Sigmoid colon (tissue), 4 donors: ENCODE measurements at regions not wholly inside any gene's neighbourhood (a gene's known extent, or its start where the extent isn't known, plus 50 kb on each side); places are given as distances from the start of the nearest gene placed in this dataset.

Source experiments
- EP300 ChIP-seq, 4 donors: sonication (generic); formaldehyde crosslinking; IDR thresholded peaks; one replicate each; pipeline ENCODE4 v1.6.1; 2017; ENCODE audit warnings: antibody characterized with exemption in 4 of 4
- POLR2A ChIP-seq, 2 donors: fragments of 450-650 bp; IDR thresholded peaks; one replicate each; pipeline ENCODE4 v1.6.1; 2016; ENCODE audit warnings: antibody characterized with exemption in 2 of 2, mild to moderate bottlenecking in 2 of 2, moderate library complexity in 2 of 2
- POLR2AphosphoS5 ChIP-seq, 4 donors: sonication (generic); formaldehyde crosslinking; IDR thresholded peaks; one replicate each; pipeline ENCODE4 v1.6.1; 2017; ENCODE audit warnings: antibody characterized with exemption in 4 of 4
- TF ChIP-seq, protein P1 (sequence below), 4 experiments: fragments of 450-650 bp in 3 of 4; fragments of 200-600 bp in 1 of 4; IDR thresholded peaks; one replicate each; pipeline ENCODE4 v1.5.1; 2016 to 2019; ENCODE audit warnings: antibody characterized with exemption in 4 of 4, mild to moderate bottlenecking in 3 of 4, moderate library complexity in 2 of 4

DNA sequence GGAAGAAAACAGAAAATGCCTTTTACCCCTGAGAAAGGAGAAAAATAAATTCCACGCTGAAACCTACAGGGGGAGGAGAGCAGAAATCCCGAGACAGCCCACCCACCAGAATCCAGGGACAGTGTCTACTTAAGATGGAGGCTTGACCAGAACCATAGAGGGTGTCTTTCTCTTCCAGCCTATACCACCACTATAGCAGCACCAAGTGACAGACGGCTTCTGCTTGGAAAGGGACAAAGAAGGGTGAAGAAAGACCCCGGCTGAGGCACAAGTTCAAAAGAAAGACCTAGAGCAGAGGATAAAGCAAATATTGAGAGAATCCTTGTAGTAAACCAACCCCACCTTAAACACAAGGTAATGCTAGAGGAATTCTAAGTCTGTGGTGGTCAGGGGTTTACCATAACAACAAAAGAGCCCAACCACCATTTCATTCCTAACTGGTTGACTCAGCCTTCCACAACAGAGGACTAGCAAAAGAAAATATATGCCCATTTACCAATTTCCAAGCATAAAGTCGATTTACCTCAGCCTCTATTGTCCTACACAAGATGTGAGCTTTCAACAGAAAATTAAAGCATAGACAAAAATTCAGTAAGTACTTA lies 105.3 kb upstream of the FOXG1 start:
- TF ChIP-seq POLR2AphosphoS5 (IDR thresholded peaks at IDR 0.05) (no peak), POLR2A (IDR thresholded peaks at IDR 0.05) (no peak), EP300 (IDR thresholded peaks at IDR 0.05) (no peak)
- TF ChIP-seq, protein P1, sequence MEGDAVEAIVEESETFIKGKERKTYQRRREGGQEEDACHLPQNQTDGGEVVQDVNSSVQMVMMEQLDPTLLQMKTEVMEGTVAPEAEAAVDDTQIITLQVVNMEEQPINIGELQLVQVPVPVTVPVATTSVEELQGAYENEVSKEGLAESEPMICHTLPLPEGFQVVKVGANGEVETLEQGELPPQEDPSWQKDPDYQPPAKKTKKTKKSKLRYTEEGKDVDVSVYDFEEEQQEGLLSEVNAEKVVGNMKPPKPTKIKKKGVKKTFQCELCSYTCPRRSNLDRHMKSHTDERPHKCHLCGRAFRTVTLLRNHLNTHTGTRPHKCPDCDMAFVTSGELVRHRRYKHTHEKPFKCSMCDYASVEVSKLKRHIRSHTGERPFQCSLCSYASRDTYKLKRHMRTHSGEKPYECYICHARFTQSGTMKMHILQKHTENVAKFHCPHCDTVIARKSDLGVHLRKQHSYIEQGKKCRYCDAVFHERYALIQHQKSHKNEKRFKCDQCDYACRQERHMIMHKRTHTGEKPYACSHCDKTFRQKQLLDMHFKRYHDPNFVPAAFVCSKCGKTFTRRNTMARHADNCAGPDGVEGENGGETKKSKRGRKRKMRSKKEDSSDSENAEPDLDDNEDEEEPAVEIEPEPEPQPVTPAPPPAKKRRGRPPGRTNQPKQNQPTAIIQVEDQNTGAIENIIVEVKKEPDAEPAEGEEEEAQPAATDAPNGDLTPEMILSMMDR (IDR thresholded peaks at IDR 0.05), result no peak
